DMS 273 (cell line): ENCODE measurements at regions not wholly inside any gene's neighbourhood (a gene's known extent, or its start where the extent isn't known, plus 50 kb on each side); places are given as distances from the start of the nearest gene placed in this dataset.
A peak's percentile ranks its signal among the peaks of the same experiment; 100 is the strongest.
"Not testable (repeated sequence)": the region's sequence is repeated elsewhere in the genome, so short reads cannot be mapped to it uniquely, and the experiment has no call there.

Source experiments
- DNase-seq: peaks from one replicate; lab custom pipeline; 2025; ENCODE audit not compliant: unreplicated experiment; lab: John Stamatoyannopoulos, UW

DNA sequence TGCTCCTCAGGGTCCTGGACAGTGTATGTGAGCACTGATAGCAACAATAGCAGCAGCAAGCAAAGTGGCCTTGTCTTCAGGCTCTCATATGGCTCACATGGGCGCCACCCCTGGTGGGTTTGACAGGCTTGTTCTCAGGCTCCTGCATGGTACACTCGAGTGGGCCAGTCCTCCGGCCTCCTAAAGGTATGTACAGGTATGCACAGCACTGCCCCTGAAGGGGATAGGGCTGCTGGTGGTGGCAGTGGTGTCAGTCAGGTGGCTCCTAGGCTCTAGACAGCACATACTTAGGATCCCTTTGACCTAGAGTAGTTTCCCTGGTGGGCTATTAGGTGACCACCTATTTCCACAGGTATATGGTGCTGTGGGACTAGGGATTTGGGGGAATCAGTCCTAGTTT is 79.8 kb downstream of the LGALS9B start:
- DNase-seq = not testable (repeated sequence)

- peak; percentile 67 for DNase-seq
Observed at GRCh38 chr17:20381358-20382300, 85.7 kb downstream of the LGALS9B start.

DNA sequence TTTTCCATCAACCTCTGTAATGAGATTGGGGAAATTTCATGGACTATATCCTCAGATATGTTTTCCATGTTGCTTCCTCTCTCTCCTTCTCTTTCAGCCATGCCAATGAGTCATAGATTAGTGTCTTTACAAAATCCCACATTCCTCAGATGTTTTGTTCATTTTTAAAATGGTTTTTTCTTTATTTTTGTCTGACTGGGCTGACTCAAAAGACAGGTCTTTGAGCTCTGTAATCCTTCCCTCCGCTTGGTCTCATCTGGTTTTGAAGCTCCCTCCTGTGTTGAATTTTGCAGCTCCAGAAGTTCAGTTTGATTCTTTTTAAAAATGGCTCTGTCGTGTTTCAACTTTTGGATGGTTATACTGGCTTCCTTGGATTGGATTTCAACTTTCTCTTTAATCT is 86.7 kb downstream of the LGALS9B start:
- DNase-seq = not testable (repeated sequence)

DNA sequence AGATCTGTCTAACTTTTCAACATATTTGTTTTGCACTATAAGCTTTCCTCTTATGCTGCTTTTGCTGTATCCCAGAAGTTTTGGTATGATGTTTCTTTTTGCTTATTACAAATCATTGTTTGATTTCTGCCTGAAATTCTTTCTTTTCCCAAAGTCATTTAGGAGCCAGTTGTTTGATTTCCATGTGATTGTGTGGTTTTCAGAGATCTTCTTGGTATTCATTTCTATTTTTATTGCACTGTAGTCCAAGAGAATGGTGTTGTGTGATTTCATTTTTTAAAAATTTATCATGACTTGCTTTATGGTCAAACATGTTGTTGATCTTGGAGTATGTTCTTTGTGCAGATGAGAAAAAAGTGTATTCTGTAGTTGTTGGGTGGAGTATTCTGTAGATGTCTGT is 88.1 kb downstream of the LGALS9B start:
- DNase-seq = not testable (repeated sequence)

GRCh38 chr17:20376642-20377041 is 90.7 kb downstream of the LGALS9B start:
- peak; percentile 52 for DNase-seq

DNA sequence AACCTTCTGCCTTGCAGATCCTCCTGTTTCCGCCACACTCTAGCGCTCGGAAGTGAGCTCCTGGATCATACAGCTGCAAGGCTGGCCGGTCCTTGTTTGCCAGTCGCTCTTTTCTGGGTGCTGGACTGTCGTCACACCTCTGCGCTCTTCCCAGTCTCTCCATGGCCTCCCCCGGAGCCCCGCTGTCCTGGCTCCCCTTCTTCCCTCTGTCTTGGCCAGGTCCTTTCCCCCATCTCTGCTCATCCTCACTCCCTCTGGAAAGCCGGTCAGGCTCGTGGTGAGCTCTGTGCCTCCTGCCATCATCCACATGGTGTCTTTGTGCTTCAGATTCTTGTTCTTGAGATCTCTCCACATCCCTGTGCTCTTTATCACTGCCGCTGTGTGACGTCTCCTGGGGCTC is 91.6 kb downstream of the LGALS9B start:
- not testable (repeated sequence) for DNase-seq
